ENCODE measurements at regions not wholly inside any gene's neighbourhood (a gene's known extent, or its start where the extent isn't known, plus 50 kb on each side); places are given as distances from the start of the nearest gene placed in this dataset.

DNA sequence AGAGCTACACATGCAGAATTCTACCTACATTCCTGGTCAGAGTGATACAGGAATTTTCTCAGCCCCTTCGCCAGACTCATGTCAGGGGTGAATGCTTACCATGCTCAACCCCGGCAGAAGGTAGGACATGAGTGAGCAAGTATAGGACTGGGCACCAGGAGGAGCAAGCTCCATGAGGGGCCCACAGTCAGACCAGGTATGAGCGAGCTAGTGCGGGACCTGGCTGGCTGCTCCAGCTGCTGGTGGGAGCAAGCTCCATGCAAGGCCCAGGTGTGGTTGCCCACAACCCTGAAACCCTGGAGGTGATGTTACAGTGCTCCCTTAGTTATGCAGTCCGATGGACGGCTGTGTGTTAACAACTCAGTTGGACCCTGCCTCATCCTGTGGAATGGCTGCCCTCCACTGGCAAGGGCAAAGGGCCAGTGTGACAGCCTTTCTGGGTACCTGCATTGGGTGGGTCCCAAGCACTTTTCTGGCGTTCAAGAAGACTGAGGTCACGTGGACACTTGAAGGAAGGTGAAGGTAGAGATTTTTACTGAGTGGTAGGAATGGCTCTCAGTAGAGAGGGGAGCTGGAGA, 503.5 kb upstream of the CITED2 start:
- no peak overlapping the region for H3K27ac ChIP-seq
- H3K36me3 ChIP-seq, result no peaks in the 10 kb centered on the region
- TF ChIP-seq, protein P1, sequence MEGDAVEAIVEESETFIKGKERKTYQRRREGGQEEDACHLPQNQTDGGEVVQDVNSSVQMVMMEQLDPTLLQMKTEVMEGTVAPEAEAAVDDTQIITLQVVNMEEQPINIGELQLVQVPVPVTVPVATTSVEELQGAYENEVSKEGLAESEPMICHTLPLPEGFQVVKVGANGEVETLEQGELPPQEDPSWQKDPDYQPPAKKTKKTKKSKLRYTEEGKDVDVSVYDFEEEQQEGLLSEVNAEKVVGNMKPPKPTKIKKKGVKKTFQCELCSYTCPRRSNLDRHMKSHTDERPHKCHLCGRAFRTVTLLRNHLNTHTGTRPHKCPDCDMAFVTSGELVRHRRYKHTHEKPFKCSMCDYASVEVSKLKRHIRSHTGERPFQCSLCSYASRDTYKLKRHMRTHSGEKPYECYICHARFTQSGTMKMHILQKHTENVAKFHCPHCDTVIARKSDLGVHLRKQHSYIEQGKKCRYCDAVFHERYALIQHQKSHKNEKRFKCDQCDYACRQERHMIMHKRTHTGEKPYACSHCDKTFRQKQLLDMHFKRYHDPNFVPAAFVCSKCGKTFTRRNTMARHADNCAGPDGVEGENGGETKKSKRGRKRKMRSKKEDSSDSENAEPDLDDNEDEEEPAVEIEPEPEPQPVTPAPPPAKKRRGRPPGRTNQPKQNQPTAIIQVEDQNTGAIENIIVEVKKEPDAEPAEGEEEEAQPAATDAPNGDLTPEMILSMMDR (IDR thresholded peaks at IDR 0.05), result no peak
- H3K4me3 ChIP-seq, result no peak overlapping the region
- ATAC-seq (peak in 1 of 2 donors; percentile 26), DNase-seq (no peak)
- no peaks in the 10 kb centered on the region for H3K27me3 ChIP-seq (ENCODE audit: low read depth)
- intact Hi-C loops (cut with DNase I), result no loop called here
- H3K4me1 ChIP-seq, result peaks cover 11% of the 10 kb centered on the region
- no peaks in the 10 kb centered on the region for H3K9me3 ChIP-seq

DNA sequence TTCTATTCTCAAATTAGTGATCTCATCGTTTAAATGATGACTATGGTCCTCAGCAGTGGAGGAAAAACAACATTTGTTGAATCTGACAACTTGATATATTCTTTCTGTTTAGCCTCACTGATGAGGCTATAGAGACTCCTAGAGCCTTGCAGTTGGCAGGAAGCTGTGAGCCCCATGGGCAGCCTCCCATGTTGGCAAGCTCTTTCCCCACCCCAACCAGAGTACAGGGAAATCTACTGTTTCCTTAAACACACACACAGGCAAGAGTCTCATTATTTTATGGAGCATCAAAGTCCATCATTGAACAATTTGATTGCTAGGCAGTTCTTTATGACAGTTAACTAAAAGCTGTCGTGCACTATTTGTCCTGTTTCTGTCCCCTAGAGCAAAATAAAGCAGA, 498.2 kb upstream of the CITED2 start:
- Histone ChIP-seq H3K4me1 (no peaks in the 10 kb centered on the region), H3K9me3 (no peaks in the 10 kb centered on the region), H3K27ac (no peak overlapping the region), H3K4me3 (no peak overlapping the region), H3K27me3 (ENCODE audit: low read depth) (no peaks in the 10 kb centered on the region), H3K36me3 (no peaks in the 10 kb centered on the region)
- TF ChIP-seq, protein P1 (IDR thresholded peaks at IDR 0.05), result no peak
- no peak for DNase-seq
- intact Hi-C loops (cut with DNase I), result no loop called here
- ATAC-seq, result no peak

DNA sequence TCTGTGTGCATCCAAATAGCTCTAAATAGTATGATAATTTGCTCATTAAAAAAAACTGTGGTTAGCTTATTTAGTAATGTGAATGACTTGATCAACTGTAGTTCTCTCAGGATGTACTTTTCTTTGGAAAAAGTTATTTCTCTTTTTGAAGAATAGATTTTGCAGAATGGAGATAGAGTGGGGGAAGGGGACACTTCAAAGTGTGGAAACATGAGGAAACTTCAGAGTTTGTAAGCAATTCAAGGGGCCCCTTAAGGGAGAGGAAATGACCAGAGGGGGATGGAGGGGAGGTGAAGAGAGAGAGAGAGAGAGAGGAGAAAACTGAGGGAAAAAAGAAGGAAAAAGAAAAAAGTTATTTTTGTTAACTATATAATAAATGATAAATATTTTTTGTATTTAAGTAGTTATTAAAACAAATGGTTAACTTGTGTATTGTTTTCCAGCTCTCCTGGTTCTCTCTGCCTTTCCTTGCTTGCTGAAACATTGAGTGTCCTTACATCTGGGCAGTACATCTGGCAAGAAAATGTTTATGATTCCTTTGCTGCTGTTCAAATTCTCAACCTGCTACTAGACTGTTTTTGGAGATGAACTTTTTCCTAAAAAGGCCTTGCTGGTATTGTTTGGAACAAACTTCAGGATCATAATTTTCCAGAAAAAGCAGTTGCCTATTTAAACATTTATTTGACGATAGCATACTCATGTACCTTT, 497.5 kb upstream of the CITED2 start:
- no peak for DNase-seq
- intact Hi-C loops (cut with DNase I), result no loop called here
- H3K4me3 ChIP-seq, result no peak overlapping the region

DNA sequence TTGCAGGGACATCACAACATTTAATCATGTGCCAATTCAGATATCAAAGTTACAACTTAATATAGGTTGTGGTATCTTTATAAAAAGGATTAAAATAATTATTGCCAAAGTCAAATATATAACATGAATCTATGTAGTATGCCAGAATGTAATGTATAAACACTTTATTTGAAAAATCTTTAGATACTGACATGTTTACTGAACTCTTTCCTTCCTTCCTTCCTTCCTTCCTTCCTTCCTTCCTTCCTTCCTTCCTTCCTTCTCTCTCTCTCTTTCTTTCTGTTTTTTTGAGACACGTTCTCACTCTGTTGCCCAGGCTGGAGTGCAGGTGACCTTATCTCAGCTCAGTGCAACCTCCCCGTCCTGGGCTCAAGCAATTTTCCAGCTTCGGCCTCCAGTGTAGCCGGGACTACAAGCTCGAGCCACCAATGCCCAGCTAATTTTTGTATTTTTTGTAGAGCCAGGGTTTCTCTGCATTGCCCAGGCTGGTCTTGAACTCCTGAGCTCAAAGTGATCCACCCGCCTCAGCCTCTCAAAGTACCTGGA, 496.8 kb upstream of the CITED2 start:
- Histone ChIP-seq H3K4me1 (no peaks in the 10 kb centered on the region), H3K36me3 (no peaks in the 10 kb centered on the region), H3K27me3 (ENCODE audit: low read depth) (no peaks in the 10 kb centered on the region), H3K9me3 (no peaks in the 10 kb centered on the region), H3K4me3 (no peak overlapping the region), H3K27ac (no peak overlapping the region)
- no peak for DNase-seq
- intact Hi-C loops (cut with DNase I), result no loop called here
- ATAC-seq, result no peak
- TF ChIP-seq, protein P1 (IDR thresholded peaks at IDR 0.05), result no peak

More for the DNA sequence above, 497.5 kb upstream of the CITED2 start:
- H3K4me1 ChIP-seq, result no peaks in the 10 kb centered on the region
- H3K36me3 ChIP-seq, result no peaks in the 10 kb centered on the region
- no peak overlapping the region for H3K27ac ChIP-seq
- no peaks in the 10 kb centered on the region for H3K9me3 ChIP-seq
- no peak for ATAC-seq
- TF ChIP-seq, protein P1 (IDR thresholded peaks at IDR 0.05), result no peak
- no peaks in the 10 kb centered on the region for H3K27me3 ChIP-seq (ENCODE audit: low read depth)

DNA sequence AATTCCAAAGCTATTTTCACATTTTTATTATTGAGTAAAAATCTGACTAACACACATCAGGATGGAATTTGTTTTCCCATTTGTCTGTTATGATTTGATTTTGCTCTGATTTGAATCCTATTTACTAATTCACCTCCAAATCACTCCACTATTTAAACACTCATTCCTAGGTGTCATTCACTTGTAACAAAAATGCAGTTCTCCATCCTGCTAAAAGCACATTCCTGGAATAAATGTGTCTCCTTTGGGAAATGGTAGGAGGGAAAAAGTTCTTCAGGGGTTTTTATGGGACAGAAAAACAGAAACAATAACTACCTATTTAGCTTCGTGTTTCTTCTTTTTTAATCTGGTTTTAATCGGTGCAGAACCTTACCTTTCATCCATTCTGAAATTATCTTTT, 494.1 kb upstream of the CITED2 start:
- Histone ChIP-seq H3K4me3 (no peak overlapping the region), H3K27ac (no peak overlapping the region), H3K9me3 (no peaks in the 10 kb centered on the region), H3K4me1 (no peaks in the 10 kb centered on the region), H3K36me3 (no peaks in the 10 kb centered on the region), H3K27me3 (ENCODE audit: low read depth) (no peaks in the 10 kb centered on the region)
- DNase-seq, result no peak
- TF ChIP-seq, protein P1 (IDR thresholded peaks at IDR 0.05), result no peak
- ATAC-seq, result no peak
- intact Hi-C loops (cut with DNase I), result no loop called here

Data from lower lobe of right lung (tissue), 2 donors.